ENCODE measurements at regions not wholly inside any gene's neighbourhood (a gene's known extent, or its start where the extent isn't known, plus 50 kb on each side); places are given as distances from the start of the nearest gene placed in this dataset.

GRCh38 chr12:5200278-5201087, 156.8 kb downstream of the KCNA5 start:
- DNase-seq (ENCODE audit: low read depth), result peak; percentile 30
- H3K4me3 ChIP-seq (ENCODE audit: low read depth, low read length), result no peak overlapping the region
- peak; percentile 59 for TF ChIP-seq CTCF (IDR thresholded peaks at IDR 0.05; ENCODE audit: insufficient read depth, low read depth, low read length, missing control alignments)

- DNase-seq (ENCODE audit: low read depth), result no peak
- no peak for TF ChIP-seq CTCF (IDR thresholded peaks at IDR 0.05; ENCODE audit: insufficient read depth, low read depth, low read length, missing control alignments)
- H3K4me3 ChIP-seq (ENCODE audit: low read depth, low read length), result no peak overlapping the region
These were observed 158.0 kb downstream of the KCNA5 start for GRCh38 chr12:5201554-5202218.

DNA sequence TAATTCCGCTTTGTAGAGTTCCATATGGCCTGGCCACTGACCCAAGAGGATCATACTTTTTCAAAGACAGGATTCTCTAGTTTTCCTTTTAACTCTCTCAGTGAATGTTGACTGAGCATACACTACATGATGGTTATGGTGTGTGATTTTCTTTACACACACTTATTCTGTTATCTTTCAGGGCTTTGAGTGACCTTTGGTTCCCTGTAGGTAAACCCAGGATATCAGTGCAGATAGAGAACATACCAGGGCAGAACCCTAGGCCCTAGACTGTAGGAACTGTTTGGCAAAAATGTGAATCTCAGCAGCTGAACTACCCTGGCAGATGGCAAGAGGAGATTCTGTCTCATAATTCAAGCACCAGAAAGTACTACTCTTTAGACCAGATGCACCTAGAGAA, 159.6 kb downstream of the KCNA5 start:
- no peak for DNase-seq (ENCODE audit: low read depth)
- no peak for TF ChIP-seq CTCF (IDR thresholded peaks at IDR 0.05; ENCODE audit: insufficient read depth, low read depth, low read length, missing control alignments)
- H3K4me3 ChIP-seq (ENCODE audit: low read depth, low read length), result no peak overlapping the region

GRCh38 chr12:5203720-5204119, 160.0 kb downstream of the KCNA5 start:
- no peak for DNase-seq (ENCODE audit: low read depth)
- no peak for TF ChIP-seq CTCF (IDR thresholded peaks at IDR 0.05; ENCODE audit: insufficient read depth, low read depth, low read length, missing control alignments)
- H3K4me3 ChIP-seq (ENCODE audit: low read depth, low read length), result no peak overlapping the region

DNA sequence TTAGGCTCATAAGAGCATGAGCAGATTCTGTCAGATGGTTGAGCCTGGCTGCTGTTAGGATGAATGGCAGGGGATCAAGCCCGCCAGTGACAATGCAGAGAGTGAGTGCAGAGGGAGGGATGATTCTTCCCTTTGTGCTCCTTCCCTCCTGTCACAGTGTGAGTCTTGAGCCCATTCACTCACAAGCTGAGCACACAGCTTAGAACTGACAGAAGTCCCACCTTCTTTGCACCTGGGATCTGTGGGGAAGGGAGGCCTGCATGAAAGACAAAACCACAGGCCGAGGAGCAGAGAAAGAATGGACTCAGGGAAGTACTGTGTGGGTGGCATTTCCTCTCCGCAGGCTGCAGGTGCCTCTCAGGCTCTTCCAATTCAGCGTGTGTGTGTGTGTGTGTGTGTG, 160.6 kb downstream of the KCNA5 start:
- no peak for DNase-seq (ENCODE audit: low read depth)
- no peak overlapping the region for H3K4me3 ChIP-seq (ENCODE audit: low read depth, low read length)
- TF ChIP-seq CTCF (IDR thresholded peaks at IDR 0.05; ENCODE audit: insufficient read depth, low read depth, low read length, missing control alignments), result no peak

GRCh38 chr12:5204831-5205230, 161.2 kb downstream of the KCNA5 start:
- TF ChIP-seq CTCF (IDR thresholded peaks at IDR 0.05; ENCODE audit: insufficient read depth, low read depth, low read length, missing control alignments), result no peak
- H3K4me3 ChIP-seq (ENCODE audit: low read depth, low read length), result no peak overlapping the region
- no peak for DNase-seq (ENCODE audit: low read depth)

All from GM12865 (cell line).